Subcutaneous abdominal adipose tissue (tissue), 5 donors: ENCODE measurements at regions not wholly inside any gene's neighbourhood (a gene's known extent, or its start where the extent isn't known, plus 50 kb on each side); places are given as distances from the start of the nearest gene placed in this dataset.

Experiments
- H3K27ac ChIP-seq: one replicate; pipeline ENCODE4 v1.7.0; 2013; ENCODE audit warnings: low read depth, mild to moderate bottlenecking, inconsistent platforms, low read length, moderate library complexity
- H3K27me3 ChIP-seq, 5 donors: one replicate each; pipeline ENCODE4 v1.7.0; 2013; ENCODE audit warnings: low read length in 5 of 5, inconsistent platforms in 1 of 5; ENCODE audit not compliant: control insufficient read depth in 5 of 5, insufficient read depth in 4 of 5
- H3K36me3 ChIP-seq, 5 donors: one replicate each; pipeline ENCODE4 v1.7.0; 2013; ENCODE audit warnings: low read length in 5 of 5; ENCODE audit not compliant: control insufficient read depth in 5 of 5, insufficient read depth in 5 of 5
- H3K4me1 ChIP-seq, 5 donors: one replicate each; pipeline ENCODE4 v1.7.0; 2013; ENCODE audit warnings: low read length in 5 of 5, mild to moderate bottlenecking in 3 of 5, moderate library complexity in 1 of 5; ENCODE audit not compliant: control insufficient read depth in 5 of 5, insufficient read depth in 5 of 5
- H3K4me3 ChIP-seq, 5 donors: one replicate each; pipeline ENCODE4 v1.7.0; 2013; ENCODE audit warnings: low read length in 5 of 5, low read depth in 1 of 5
- H3K9ac ChIP-seq, 5 donors: one replicate each; pipeline ENCODE4 v1.7.0; 2013; ENCODE audit warnings: low read length in 5 of 5, mild to moderate bottlenecking in 4 of 5, moderate library complexity in 3 of 5
- H3K9me3 ChIP-seq, 5 donors: one replicate each; pipeline ENCODE4 v1.7.0; 2013; ENCODE audit warnings: low read length in 5 of 5; ENCODE audit not compliant: control insufficient read depth in 5 of 5
- donor health status: healthy.
- donor health status: healthy.
- donor health status: healthy.
- donor health status: healthy.
- donor health status: healthy.

- Histone ChIP-seq H3K36me3 (no peaks in the 10 kb centered on the region), H3K27ac (no peak overlapping the region), H3K4me1 (peaks cover 3 to 24% (median 23%) of the 10 kb centered on the region in 5 donors), H3K4me3 (no peak overlapping the region), H3K9me3 (no peaks in the 10 kb centered on the region), H3K9ac (no peak overlapping the region), H3K27me3 (no peaks in the 10 kb centered on the region)
Measured at GRCh38 chr11:45470794-45471167, 184.6 kb upstream of the SYT13 start.

- H3K4me1 ChIP-seq, result peaks cover 3 to 24% (median 23%) of the 10 kb centered on the region in 5 donors
- H3K27ac ChIP-seq, result no peak overlapping the region
- no peak overlapping the region for H3K9ac ChIP-seq
Measured at GRCh38 chr11:45470151-45470793, 184.1 kb upstream of the SYT13 start.

GRCh38 chr11:45468267-45468856, 182.2 kb upstream of the SYT13 start:
- H3K9ac ChIP-seq, result no peak overlapping the region
- no peak overlapping the region for H3K4me3 ChIP-seq
- H3K27me3 ChIP-seq, result no peaks in the 10 kb centered on the region
- no peak overlapping the region for H3K27ac ChIP-seq
- no peaks in the 10 kb centered on the region for H3K36me3 ChIP-seq
- H3K4me1 ChIP-seq, result peaks cover 3 to 24% (median 23%) of the 10 kb centered on the region in 5 donors
- H3K9me3 ChIP-seq, result no peaks in the 10 kb centered on the region

More at GRCh38 chr11:45470151-45470793, 184.1 kb upstream of the SYT13 start:
- no peaks in the 10 kb centered on the region for H3K9me3 ChIP-seq
- no peak overlapping the region for H3K4me3 ChIP-seq
- H3K27me3 ChIP-seq, result no peaks in the 10 kb centered on the region
- no peaks in the 10 kb centered on the region for H3K36me3 ChIP-seq

GRCh38 chr11:45463541-45463940, 177.4 kb upstream of the SYT13 start:
- no peak overlapping the region for H3K4me3 ChIP-seq
- H3K9ac ChIP-seq, result no peak overlapping the region
- H3K27me3 ChIP-seq, result peaks cover 0 to 3% (median 0%) of the 10 kb centered on the region in 5 donors
- no peaks in the 10 kb centered on the region for H3K9me3 ChIP-seq
- no peaks in the 10 kb centered on the region for H3K36me3 ChIP-seq
- no peak overlapping the region for H3K27ac ChIP-seq
- H3K4me1 ChIP-seq, result peaks cover 2 to 7% (median 6%) of the 10 kb centered on the region in 5 donors

GRCh38 chr11:45461514-45461913, 175.4 kb upstream of the SYT13 start:
- H3K36me3 ChIP-seq, result no peaks in the 10 kb centered on the region
- no peaks in the 10 kb centered on the region for H3K9me3 ChIP-seq
- H3K4me1 ChIP-seq, result peaks cover 0 to 8% (median 0%) of the 10 kb centered on the region in 5 donors
- peaks cover 0 to 3% (median 0%) of the 10 kb centered on the region in 5 donors for H3K27me3 ChIP-seq
- no peak overlapping the region for H3K9ac ChIP-seq
- H3K4me3 ChIP-seq, result no peak overlapping the region
- no peak overlapping the region for H3K27ac ChIP-seq

GRCh38 chr11:45459491-45459890, 173.3 kb upstream of the SYT13 start:
- no peaks in the 10 kb centered on the region for H3K36me3 ChIP-seq
- no peak overlapping the region for H3K4me3 ChIP-seq
- peaks cover 0 to 5% (median 0%) of the 10 kb centered on the region in 5 donors for H3K9me3 ChIP-seq
- H3K9ac ChIP-seq, result no peak overlapping the region
- H3K27ac ChIP-seq, result no peak overlapping the region
- peaks cover 0 to 3% (median 0%) of the 10 kb centered on the region in 5 donors for H3K27me3 ChIP-seq
- H3K4me1 ChIP-seq, result peaks cover 0 to 11% (median 0%) of the 10 kb centered on the region in 5 donors

GRCh38 chr11:45458269-45458668, 172.1 kb upstream of the SYT13 start:
- Histone ChIP-seq H3K9ac (no peak overlapping the region), H3K27ac (no peak overlapping the region), H3K27me3 (peaks cover 0 to 3% (median 0%) of the 10 kb centered on the region in 5 donors), H3K36me3 (no peaks in the 10 kb centered on the region), H3K4me3 (no peak overlapping the region), H3K4me1 (peaks cover 0 to 11% (median 0%) of the 10 kb centered on the region in 5 donors), H3K9me3 (peaks cover 0 to 5% (median 0%) of the 10 kb centered on the region in 5 donors)

GRCh38 chr11:45457649-45458048, 171.5 kb upstream of the SYT13 start:
- Histone ChIP-seq H3K27ac (no peak overlapping the region), H3K9me3 (peaks cover 0 to 5% (median 0%) of the 10 kb centered on the region in 5 donors), H3K4me3 (no peak overlapping the region), H3K36me3 (no peaks in the 10 kb centered on the region), H3K27me3 (peaks cover 0 to 3% (median 0%) of the 10 kb centered on the region in 5 donors), H3K9ac (no peak overlapping the region), H3K4me1 (peaks cover 0 to 11% (median 0%) of the 10 kb centered on the region in 5 donors)

GRCh38 chr11:45456686-45457085, 170.5 kb upstream of the SYT13 start:
- Histone ChIP-seq H3K4me1 (peaks cover 0 to 11% (median 0%) of the 10 kb centered on the region in 5 donors), H3K27ac (no peak overlapping the region), H3K27me3 (no peaks in the 10 kb centered on the region), H3K9me3 (peaks cover 0 to 5% (median 0%) of the 10 kb centered on the region in 5 donors), H3K4me3 (no peak overlapping the region), H3K9ac (no peak overlapping the region), H3K36me3 (no peaks in the 10 kb centered on the region)

GRCh38 chr11:45455536-45455935, 169.4 kb upstream of the SYT13 start:
- Histone ChIP-seq H3K4me1 (peaks cover 0 to 11% (median 0%) of the 10 kb centered on the region in 5 donors), H3K4me3 (no peak overlapping the region), H3K9ac (no peak overlapping the region), H3K27ac (no peak overlapping the region), H3K9me3 (peaks cover 0 to 5% (median 0%) of the 10 kb centered on the region in 5 donors), H3K36me3 (no peaks in the 10 kb centered on the region), H3K27me3 (no peaks in the 10 kb centered on the region)
